DOHH2 (cell line): ENCODE measurements at regions not wholly inside any gene's neighbourhood (a gene's known extent, or its start where the extent isn't known, plus 50 kb on each side); places are given as distances from the start of the nearest gene placed in this dataset.

Experiments used
- H3F3A ChIP-seq: fragments of 200-600 bp; sonication (generic), shearing (Covaris generic); 2 replicates; pipeline ENCODE4 v1.6.0; 2016; ENCODE audit warnings: antibody characterized with exemption, mild to moderate bottlenecking; ENCODE audit not compliant: control insufficient read depth, insufficient read depth
- H3K27ac ChIP-seq: fragments of 200-600 bp; sonication (generic); 2 replicates; pipeline ENCODE4 v1.5.1; 2014; ENCODE audit warnings: low read depth, mild to moderate bottlenecking, low read length, moderate library complexity
- H3K27me3 ChIP-seq: fragments of 200-600 bp; sonication (generic); 2 replicates; pipeline ENCODE4 v1.6.1; 2014; ENCODE audit warnings: mild to moderate bottlenecking, low read length, mixed read lengths; ENCODE audit not compliant: control insufficient read depth
- H3K36me3 ChIP-seq: fragments of 200-600 bp; sonication (generic); 2 replicates; pipeline ENCODE4 v1.6.1; 2014; ENCODE audit warnings: mild to moderate bottlenecking, low read length, moderate library complexity, mixed read lengths; ENCODE audit not compliant: control insufficient read depth
- H3K4me1 ChIP-seq: fragments of 200-600 bp; sonication (generic); 2 replicates; pipeline ENCODE4 v1.6.1; 2014; ENCODE audit warnings: mild to moderate bottlenecking, low read length, mixed read lengths; ENCODE audit not compliant: control insufficient read depth
- H3K4me2 ChIP-seq: fragments of 200-600 bp; sonication (generic); 2 replicates; pipeline ENCODE4 v1.6.0; 2014; ENCODE audit warnings: mild to moderate bottlenecking, low read length, moderate library complexity
- H3K4me3 ChIP-seq: fragments of 200-600 bp; sonication (generic); 2 replicates; pipeline ENCODE4 v1.5.1; 2014; ENCODE audit warnings: mild to moderate bottlenecking, low read length, mixed read lengths
- H3K79me2 ChIP-seq: fragments of 200-600 bp; sonication (generic); 2 replicates; pipeline ENCODE4 v1.6.1; 2014; ENCODE audit warnings: mild to moderate bottlenecking, low read length, mixed read lengths; ENCODE audit not compliant: control insufficient read depth
- H3K9me2 ChIP-seq: fragments of 200-600 bp; sonication (generic); replicated peaks from 2 replicates; pipeline ENCODE4 v1.6.1; 2014; ENCODE audit warnings: mild to moderate bottlenecking, low read length, mixed read lengths; ENCODE audit not compliant: control insufficient read depth
- H3K9me3 ChIP-seq: fragments of 200-600 bp; sonication (generic); 2 replicates; pipeline ENCODE4 v1.6.1; 2014; ENCODE audit warnings: antibody characterized with exemption, low read length, mixed read lengths; ENCODE audit not compliant: control insufficient read depth, insufficient read depth
- H4K20me1 ChIP-seq: fragments of 200-600 bp; sonication (generic); 2 replicates; pipeline ENCODE4 v1.6.0; 2014; ENCODE audit warnings: low read depth, mild to moderate bottlenecking, antibody characterized with exemption, low read length, moderate library complexity; ENCODE audit not compliant: control insufficient read depth, insufficient read depth
- EZH2phosphoT487 ChIP-seq: fragments of 200-600 bp; sonication (generic); IDR thresholded peaks from 2 replicates; pipeline ENCODE4 v1.6.1; 2017; ENCODE audit warnings: borderline replicate concordance, mild to moderate bottlenecking, antibody characterized with exemption, low read length, moderate library complexity, mixed read lengths
- TF ChIP-seq, protein P1 (sequence below): fragments of 200-600 bp; sonication (generic); IDR thresholded peaks from one replicate; pipeline ENCODE4 v1.5.1; 2014; ENCODE audit warnings: antibody characterized with exemption, mild to moderate bottlenecking, low read depth, low read length; ENCODE audit not compliant: poor library complexity, severe bottlenecking

- H3K27ac ChIP-seq, result no peak overlapping the region
- no peaks in the 10 kb centered on the region for H3K79me2 ChIP-seq
- no peaks in the 10 kb centered on the region for H3F3A ChIP-seq
- no peaks in the 10 kb centered on the region for H3K9me2 ChIP-seq
- TF ChIP-seq EZH2phosphoT487, result no peak
- TF ChIP-seq, protein P1, sequence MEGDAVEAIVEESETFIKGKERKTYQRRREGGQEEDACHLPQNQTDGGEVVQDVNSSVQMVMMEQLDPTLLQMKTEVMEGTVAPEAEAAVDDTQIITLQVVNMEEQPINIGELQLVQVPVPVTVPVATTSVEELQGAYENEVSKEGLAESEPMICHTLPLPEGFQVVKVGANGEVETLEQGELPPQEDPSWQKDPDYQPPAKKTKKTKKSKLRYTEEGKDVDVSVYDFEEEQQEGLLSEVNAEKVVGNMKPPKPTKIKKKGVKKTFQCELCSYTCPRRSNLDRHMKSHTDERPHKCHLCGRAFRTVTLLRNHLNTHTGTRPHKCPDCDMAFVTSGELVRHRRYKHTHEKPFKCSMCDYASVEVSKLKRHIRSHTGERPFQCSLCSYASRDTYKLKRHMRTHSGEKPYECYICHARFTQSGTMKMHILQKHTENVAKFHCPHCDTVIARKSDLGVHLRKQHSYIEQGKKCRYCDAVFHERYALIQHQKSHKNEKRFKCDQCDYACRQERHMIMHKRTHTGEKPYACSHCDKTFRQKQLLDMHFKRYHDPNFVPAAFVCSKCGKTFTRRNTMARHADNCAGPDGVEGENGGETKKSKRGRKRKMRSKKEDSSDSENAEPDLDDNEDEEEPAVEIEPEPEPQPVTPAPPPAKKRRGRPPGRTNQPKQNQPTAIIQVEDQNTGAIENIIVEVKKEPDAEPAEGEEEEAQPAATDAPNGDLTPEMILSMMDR, result no peak
- H3K4me3 ChIP-seq, result no peak overlapping the region
- no peaks in the 10 kb centered on the region for H3K4me1 ChIP-seq
- H3K9me3 ChIP-seq, result no peaks in the 10 kb centered on the region
- no peak overlapping the region for H3K4me2 ChIP-seq
- no peaks in the 10 kb centered on the region for H3K27me3 ChIP-seq
- no peaks in the 10 kb centered on the region for H4K20me1 ChIP-seq
- no peaks in the 10 kb centered on the region for H3K36me3 ChIP-seq
These were observed 200.4 kb downstream of the MN1 start for GRCh38 chr22:27601195-27601594.

DNA sequence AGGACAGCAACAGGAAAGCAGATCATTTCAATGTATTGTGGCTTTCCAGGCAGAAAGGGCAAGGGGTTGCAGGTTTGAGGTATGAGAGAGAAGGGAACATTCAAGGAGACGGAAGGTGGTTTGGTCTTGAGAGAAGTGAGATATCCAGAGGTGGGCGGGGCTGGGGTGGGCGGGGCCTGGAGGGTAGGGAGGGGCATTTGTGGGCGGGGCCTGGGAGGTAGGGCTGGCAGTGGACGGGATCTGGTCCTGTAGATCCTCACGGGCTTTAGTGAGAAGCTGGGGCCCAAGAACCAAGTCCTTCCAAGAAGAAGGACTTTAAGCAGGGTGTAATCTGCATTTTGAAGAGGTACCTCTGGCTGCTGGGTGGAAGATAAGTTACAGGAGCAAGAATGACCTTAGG lies 199.2 kb downstream of the MN1 start:
- Histone ChIP-seq H3K27ac (no peak overlapping the region), H3K4me3 (no peak overlapping the region), H3K4me2 (no peak overlapping the region), H3K4me1 (no peaks in the 10 kb centered on the region), H3K27me3 (no peaks in the 10 kb centered on the region), H3K36me3 (no peaks in the 10 kb centered on the region), H3K79me2 (no peaks in the 10 kb centered on the region), H3K9me3 (no peaks in the 10 kb centered on the region), H3K9me2 (no peaks in the 10 kb centered on the region), H4K20me1 (no peaks in the 10 kb centered on the region), H3F3A (no peaks in the 10 kb centered on the region)
- TF ChIP-seq, protein P1, result no peak
- TF ChIP-seq EZH2phosphoT487, result no peak

DNA sequence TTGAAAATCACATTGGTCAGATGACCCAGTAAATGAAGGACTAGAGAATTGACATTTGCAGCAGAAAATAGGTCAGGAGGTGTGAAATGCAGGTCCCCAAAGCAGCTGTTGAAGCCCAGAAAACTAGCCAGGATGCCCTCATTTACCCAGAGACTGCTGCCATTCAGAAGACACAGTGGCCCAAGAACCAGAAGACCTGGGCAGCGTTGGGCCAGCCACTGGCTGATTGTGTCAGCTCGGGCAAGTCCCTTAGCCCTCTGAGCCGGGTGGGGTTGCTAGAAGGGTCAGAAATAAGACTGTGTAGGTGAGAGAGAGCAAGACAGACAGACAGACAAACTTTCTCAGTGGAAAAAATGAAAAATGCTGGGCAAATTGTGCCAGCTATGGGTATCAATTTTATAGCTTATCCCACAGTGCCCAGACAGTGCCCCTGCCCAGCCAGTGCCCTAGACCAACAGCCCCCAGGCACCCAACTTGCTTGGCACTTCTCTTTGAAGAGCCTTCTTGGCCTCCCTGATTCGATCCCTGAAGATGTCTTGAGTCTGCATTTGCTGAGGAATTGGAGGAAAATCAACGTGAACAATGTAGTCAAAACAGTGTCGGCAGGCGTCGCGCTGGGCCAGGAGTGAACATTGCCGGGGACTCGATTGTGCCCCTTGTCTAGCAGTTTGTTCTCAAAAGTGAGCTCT lies 198.3 kb downstream of the MN1 start:
- no peaks in the 10 kb centered on the region for H3K4me1 ChIP-seq
- no peaks in the 10 kb centered on the region for H3K9me3 ChIP-seq
- no peaks in the 10 kb centered on the region for H3K27me3 ChIP-seq
- no peaks in the 10 kb centered on the region for H3K79me2 ChIP-seq
- no peak overlapping the region for H3K27ac ChIP-seq
- TF ChIP-seq EZH2phosphoT487, result no peak
- TF ChIP-seq, protein P1, result no peak
- no peak overlapping the region for H3K4me2 ChIP-seq
- H3K4me3 ChIP-seq, result no peak overlapping the region
- no peaks in the 10 kb centered on the region for H4K20me1 ChIP-seq
- no peaks in the 10 kb centered on the region for H3F3A ChIP-seq
- no peaks in the 10 kb centered on the region for H3K36me3 ChIP-seq
- no peaks in the 10 kb centered on the region for H3K9me2 ChIP-seq

DNA sequence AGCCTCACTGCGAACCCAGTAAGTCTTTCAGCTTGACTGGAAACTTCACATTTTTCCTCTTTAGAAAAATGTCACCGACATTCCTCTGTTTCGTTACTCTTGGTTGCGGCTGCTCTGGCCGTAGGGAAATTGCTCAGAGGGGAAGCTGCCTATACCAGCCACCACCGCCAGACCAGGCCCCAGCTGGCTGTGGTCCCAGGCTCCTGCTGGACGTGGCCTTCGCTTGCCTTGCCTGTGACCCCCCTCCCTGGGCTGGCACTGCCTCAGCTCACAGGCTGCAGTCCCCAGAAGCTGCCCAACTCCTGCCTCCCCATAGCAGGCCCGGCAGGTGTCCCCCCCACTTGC lies 197.8 kb downstream of the MN1 start:
- no peaks in the 10 kb centered on the region for H3K36me3 ChIP-seq
- no peak overlapping the region for H3K4me3 ChIP-seq
- H3K9me2 ChIP-seq, result no peaks in the 10 kb centered on the region
- H3K4me1 ChIP-seq, result no peaks in the 10 kb centered on the region
- no peak overlapping the region for H3K27ac ChIP-seq
- H3K4me2 ChIP-seq, result no peak overlapping the region
- H3K79me2 ChIP-seq, result no peaks in the 10 kb centered on the region
- H3F3A ChIP-seq, result no peaks in the 10 kb centered on the region
- H3K27me3 ChIP-seq, result no peaks in the 10 kb centered on the region
- H3K9me3 ChIP-seq, result no peaks in the 10 kb centered on the region
- no peak for TF ChIP-seq EZH2phosphoT487
- TF ChIP-seq, protein P1, result no peak
- H4K20me1 ChIP-seq, result no peaks in the 10 kb centered on the region
